BE2C (cell line): ENCODE measurements at regions not wholly inside any gene's neighbourhood (a gene's known extent, or its start where the extent isn't known, plus 50 kb on each side); places are given as distances from the start of the nearest gene placed in this dataset.

Source experiments
- DNase-seq: peaks from one replicate; pipeline ENCODE4 v3.0.0-alpha.2; 2020
- H3K27me3 ChIP-seq: fragments of 250-450 bp; sonication (Bioruptor Pico); 2 replicates; pipeline ENCODE4 v1.5.1; 2020; ENCODE audit warnings: mild to moderate bottlenecking
- H3K36me3 ChIP-seq: fragments of 250-450 bp; sonication (Bioruptor Pico); 2 replicates; pipeline ENCODE4 v1.5.1; 2020; ENCODE audit warnings: mild to moderate bottlenecking
- H3K4me1 ChIP-seq: fragments of 250-450 bp; sonication (Bioruptor Pico); 2 replicates; pipeline ENCODE4 v1.5.1; 2020
- H3K4me3 ChIP-seq: 2 replicates; pipeline ENCODE4 v1.5.1; 2011; ENCODE audit warnings: low read depth, low read length
- H3K9me3 ChIP-seq: fragments of 250-450 bp; sonication (Bioruptor Pico); 2 replicates; pipeline ENCODE4 v1.5.1; 2020
- TF ChIP-seq, protein P1 (sequence below): IDR thresholded peaks from 2 replicates; pipeline ENCODE4 v1.5.1; 2012; ENCODE audit warnings: mild to moderate bottlenecking, low read depth, low read length

DNA sequence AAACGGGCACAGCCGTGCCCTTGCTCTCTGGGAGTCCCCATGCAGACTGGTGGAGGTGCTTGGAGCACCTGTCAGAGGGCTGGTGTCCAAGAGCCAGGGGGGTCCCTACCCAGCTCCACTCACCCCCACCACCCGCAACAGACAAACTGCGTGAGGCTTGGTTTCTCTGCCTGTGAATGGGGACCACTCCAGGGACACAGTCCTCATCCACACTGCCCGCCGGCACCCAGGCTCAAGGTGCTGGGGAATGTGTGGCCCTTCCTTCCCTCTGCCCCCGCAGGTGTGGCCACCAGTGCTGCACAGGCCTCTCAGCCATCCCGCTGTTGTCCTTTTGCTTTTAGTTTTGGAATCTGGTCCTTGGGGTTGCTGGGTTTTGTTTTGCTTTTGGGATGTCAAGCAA lies 136.5 kb upstream of the ZNF236 start:
- Histone ChIP-seq H3K36me3 (no peaks in the 10 kb centered on the region), H3K27me3 (peaks cover 19% of the 10 kb centered on the region), H3K9me3 (no peaks in the 10 kb centered on the region), H3K4me1 (no peaks in the 10 kb centered on the region), H3K4me3 (no peak overlapping the region)
- no peak for DNase-seq
- TF ChIP-seq, protein P1, sequence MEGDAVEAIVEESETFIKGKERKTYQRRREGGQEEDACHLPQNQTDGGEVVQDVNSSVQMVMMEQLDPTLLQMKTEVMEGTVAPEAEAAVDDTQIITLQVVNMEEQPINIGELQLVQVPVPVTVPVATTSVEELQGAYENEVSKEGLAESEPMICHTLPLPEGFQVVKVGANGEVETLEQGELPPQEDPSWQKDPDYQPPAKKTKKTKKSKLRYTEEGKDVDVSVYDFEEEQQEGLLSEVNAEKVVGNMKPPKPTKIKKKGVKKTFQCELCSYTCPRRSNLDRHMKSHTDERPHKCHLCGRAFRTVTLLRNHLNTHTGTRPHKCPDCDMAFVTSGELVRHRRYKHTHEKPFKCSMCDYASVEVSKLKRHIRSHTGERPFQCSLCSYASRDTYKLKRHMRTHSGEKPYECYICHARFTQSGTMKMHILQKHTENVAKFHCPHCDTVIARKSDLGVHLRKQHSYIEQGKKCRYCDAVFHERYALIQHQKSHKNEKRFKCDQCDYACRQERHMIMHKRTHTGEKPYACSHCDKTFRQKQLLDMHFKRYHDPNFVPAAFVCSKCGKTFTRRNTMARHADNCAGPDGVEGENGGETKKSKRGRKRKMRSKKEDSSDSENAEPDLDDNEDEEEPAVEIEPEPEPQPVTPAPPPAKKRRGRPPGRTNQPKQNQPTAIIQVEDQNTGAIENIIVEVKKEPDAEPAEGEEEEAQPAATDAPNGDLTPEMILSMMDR = no peak

DNA sequence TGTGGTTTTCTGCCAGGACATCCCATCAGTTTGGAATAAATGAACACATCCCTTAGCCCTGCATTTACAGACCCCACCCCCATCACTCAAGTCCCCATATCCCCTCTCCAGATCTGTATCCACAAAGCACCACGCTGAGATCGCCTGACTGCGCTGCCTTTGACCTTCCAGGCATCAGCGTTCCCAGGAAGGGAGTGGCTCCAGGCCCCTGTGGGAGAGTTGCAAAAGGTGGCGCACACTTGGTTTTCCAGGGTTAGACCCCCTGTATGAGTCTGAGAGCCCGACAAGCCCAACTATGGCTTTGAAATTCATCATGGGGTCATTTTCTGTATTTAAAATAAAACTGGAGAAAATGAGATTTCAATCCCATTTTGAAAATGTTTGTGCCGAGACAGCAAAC lies 137.0 kb upstream of the ZNF236 start:
- DNase-seq = no peak
- H3K4me3 ChIP-seq = no peak overlapping the region
- H3K36me3 ChIP-seq = no peaks in the 10 kb centered on the region
- H3K9me3 ChIP-seq = no peaks in the 10 kb centered on the region
- no peaks in the 10 kb centered on the region for H3K4me1 ChIP-seq
- H3K27me3 ChIP-seq = peaks cover 19% of the 10 kb centered on the region
- TF ChIP-seq, protein P1 = no peak

DNA sequence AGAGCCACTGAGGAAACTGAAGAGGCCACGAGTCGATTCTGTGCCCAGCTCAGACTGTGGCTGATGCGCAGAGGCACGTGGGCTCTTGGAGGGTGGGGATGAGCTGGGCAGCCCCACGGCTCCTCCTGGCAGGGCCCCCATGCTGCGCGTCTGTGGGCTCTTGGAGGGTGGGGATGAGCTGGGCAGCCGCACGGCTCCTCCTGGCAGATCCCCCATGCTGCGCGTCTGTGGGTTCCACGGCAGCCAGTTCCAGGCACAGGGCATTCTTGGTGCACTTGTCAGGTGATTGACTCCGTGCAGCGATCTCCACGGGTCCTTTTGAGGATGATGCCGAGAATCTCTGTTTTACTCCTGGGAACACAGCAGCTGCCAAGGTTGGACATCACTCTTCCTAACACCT lies 138.1 kb upstream of the ZNF236 start:
- no peaks in the 10 kb centered on the region for H3K9me3 ChIP-seq
- H3K4me1 ChIP-seq = no peaks in the 10 kb centered on the region
- TF ChIP-seq, protein P1 = no peak
- DNase-seq = no peak
- no peaks in the 10 kb centered on the region for H3K36me3 ChIP-seq
- H3K4me3 ChIP-seq = no peak overlapping the region
- H3K27me3 ChIP-seq = peaks cover 12% of the 10 kb centered on the region

DNA sequence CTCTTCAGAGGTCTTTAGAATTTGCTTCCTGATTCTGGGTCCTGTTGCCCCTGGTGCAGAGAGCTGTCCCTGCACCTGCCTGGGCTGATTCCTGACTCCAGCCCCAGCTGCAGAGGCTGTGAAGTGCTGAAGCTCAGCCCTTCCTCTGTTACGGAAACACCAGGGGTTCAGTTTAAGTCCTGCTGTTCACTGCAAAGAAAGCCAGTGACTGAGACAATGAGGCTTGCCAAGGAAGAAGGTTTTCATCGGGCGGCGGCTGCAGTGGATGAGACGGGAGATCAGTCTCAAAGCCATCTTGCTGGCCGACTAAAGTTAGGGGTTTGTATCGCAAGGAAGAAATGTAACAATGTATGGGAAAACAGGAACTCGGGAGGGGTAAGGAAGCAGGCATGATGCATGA lies 142.4 kb upstream of the ZNF236 start:
- no peaks in the 10 kb centered on the region for H3K36me3 ChIP-seq
- no peak overlapping the region for H3K4me3 ChIP-seq
- H3K9me3 ChIP-seq = no peaks in the 10 kb centered on the region
- TF ChIP-seq, protein P1 = no peak
- H3K4me1 ChIP-seq = no peaks in the 10 kb centered on the region
- no peak for DNase-seq
- H3K27me3 ChIP-seq = no peaks in the 10 kb centered on the region

DNA sequence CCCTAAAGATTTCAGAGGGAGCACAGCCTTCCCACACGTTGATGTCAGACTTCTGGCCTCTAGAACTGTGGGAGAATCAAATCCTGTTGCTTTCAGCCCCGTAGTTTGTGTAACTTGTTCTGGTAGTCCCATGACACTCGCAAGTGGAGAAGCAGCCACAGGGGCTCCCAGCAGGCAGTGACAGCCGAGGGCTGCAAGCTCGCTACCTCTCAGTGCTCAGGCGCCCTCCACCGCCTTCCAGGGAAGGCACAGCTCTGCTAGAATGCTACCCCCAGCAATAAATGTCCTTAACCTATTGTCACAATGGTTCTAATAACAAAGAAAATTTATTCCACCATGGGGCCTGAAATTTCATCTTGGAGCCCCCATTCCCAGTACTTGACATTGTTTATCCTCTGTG lies 143.1 kb upstream of the ZNF236 start:
- no peaks in the 10 kb centered on the region for H3K27me3 ChIP-seq
- H3K4me1 ChIP-seq = no peaks in the 10 kb centered on the region
- no peaks in the 10 kb centered on the region for H3K36me3 ChIP-seq
- TF ChIP-seq, protein P1 = no peak
- H3K4me3 ChIP-seq = no peak overlapping the region
- no peaks in the 10 kb centered on the region for H3K9me3 ChIP-seq
- no peak for DNase-seq

DNA sequence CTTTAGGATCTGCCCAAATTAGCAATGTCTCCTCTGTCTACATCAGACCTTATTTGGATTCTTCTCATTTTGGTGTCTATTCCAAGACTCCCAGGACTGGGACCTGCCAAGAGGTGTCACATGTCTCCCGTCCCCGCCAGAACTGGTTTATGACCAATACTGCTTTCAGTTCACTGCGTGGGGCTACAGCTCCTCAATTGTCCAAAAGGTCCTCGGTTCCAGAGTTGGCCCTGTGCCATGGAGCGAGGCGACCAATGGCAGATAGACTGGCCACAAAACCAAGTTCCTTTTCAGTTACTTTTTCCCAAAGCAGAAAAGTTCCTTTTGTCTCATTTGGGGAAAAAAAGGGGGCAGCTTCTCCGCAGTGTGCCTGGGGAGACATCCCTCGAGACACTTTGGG lies 144.1 kb upstream of the ZNF236 start:
- TF ChIP-seq, protein P1 = no peak
- Histone ChIP-seq H3K4me1 (no peaks in the 10 kb centered on the region), H3K4me3 (no peak overlapping the region), H3K9me3 (no peaks in the 10 kb centered on the region), H3K36me3 (no peaks in the 10 kb centered on the region), H3K27me3 (no peaks in the 10 kb centered on the region)
- DNase-seq = no peak
